ENCODE measurements at regions not wholly inside any gene's neighbourhood (a gene's known extent, or its start where the extent isn't known, plus 50 kb on each side); places are given as distances from the start of the nearest gene placed in this dataset.
A peak's percentile ranks its signal among the peaks of the same experiment; 100 is the strongest.
"Not testable (repeated sequence)": the region's sequence is repeated elsewhere in the genome, so short reads cannot be mapped to it uniquely, and the experiment has no call there.

- no peak for DNase-seq (ENCODE audit: low spot score)
These were observed 133.4 kb downstream of the EHF start for GRCh38 chr11:34754171-34754823.

GRCh38 chr11:34750692-34751405 lies 130.0 kb downstream of the EHF start:
- no peak for DNase-seq (ENCODE audit: low spot score)

- peak; percentile 74 for DNase-seq (ENCODE audit: low spot score)
These were observed 129.1 kb downstream of the EHF start for GRCh38 chr11:34749666-34750659.

- no peak for DNase-seq (ENCODE audit: low spot score)
These were observed 127.1 kb downstream of the EHF start for GRCh38 chr11:34748036-34748435.

- no peak for DNase-seq (ENCODE audit: low spot score)
These were observed 126.4 kb downstream of the EHF start for GRCh38 chr11:34747251-34747650.

GRCh38 chr11:34745195-34745594 lies 124.3 kb downstream of the EHF start:
- no peak for DNase-seq (ENCODE audit: low spot score)

GRCh38 chr11:34744511-34744910 lies 123.6 kb downstream of the EHF start:
- DNase-seq (ENCODE audit: low spot score), result no peak

GRCh38 chr11:34738237-34738636 lies 117.3 kb downstream of the EHF start:
- no peak for DNase-seq (ENCODE audit: low spot score)

GRCh38 chr11:34732831-34733230 lies 111.9 kb downstream of the EHF start:
- peak; percentile 22 for DNase-seq (ENCODE audit: low spot score)

GRCh38 chr11:34731603-34732002 lies 110.7 kb downstream of the EHF start:
- no peak for DNase-seq (ENCODE audit: low spot score)

- no peak for DNase-seq (ENCODE audit: low spot score)
These were observed 109.8 kb downstream of the EHF start for GRCh38 chr11:34730544-34731295.

GRCh38 chr11:34728609-34729008 lies 107.7 kb downstream of the EHF start:
- DNase-seq (ENCODE audit: low spot score), result no peak

- no peak for DNase-seq (ENCODE audit: low spot score)
These were observed 106.4 kb downstream of the EHF start for GRCh38 chr11:34727228-34727737.

GRCh38 chr11:34724973-34725372 lies 104.1 kb downstream of the EHF start:
- DNase-seq (ENCODE audit: low spot score), result no peak

GRCh38 chr11:34721646-34722045 lies 100.8 kb downstream of the EHF start:
- no peak for DNase-seq (ENCODE audit: low spot score)

- DNase-seq (ENCODE audit: low spot score), result no peak
These were observed 98.5 kb downstream of the EHF start for GRCh38 chr11:34719303-34719848.

- not testable (repeated sequence) for DNase-seq (ENCODE audit: low spot score)
These were observed 92.7 kb downstream of the EHF start for GRCh38 chr11:34713631-34714030.
